Colon (tissue), 2 donors: ENCODE measurements at regions not wholly inside any gene's neighbourhood (a gene's known extent, or its start where the extent isn't known, plus 50 kb on each side); places are given as distances from the start of the nearest gene placed in this dataset.

Experiments
- FAIRE-seq: peaks from 2 replicates; lab custom pipeline; 2012; peaks lifted over from hg19 to GRCh38; lab: Jason Lieb, UNC
- donor health status: control.
- donor health status: control.

DNA sequence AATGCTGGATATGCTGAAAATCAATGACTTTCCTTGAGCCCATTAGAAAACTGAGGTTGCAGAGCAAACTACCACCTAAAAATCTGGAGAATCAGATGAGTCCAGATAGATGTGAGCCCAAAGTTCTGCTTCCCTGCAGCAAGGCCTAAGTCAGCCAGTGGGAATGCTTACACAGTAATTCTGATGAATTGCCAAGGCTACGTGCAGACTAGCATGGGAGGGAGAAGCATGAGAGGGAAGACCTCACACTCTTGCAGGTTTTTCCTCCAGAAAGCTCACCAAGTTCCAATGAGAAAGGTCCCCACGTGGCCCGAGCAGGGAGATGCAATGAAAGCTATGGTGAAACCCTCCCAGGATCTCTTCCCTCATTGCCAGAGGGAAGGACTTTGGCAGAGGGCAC is 104.8 kb upstream of the SIRPA start:
- FAIRE-seq = no peak

DNA sequence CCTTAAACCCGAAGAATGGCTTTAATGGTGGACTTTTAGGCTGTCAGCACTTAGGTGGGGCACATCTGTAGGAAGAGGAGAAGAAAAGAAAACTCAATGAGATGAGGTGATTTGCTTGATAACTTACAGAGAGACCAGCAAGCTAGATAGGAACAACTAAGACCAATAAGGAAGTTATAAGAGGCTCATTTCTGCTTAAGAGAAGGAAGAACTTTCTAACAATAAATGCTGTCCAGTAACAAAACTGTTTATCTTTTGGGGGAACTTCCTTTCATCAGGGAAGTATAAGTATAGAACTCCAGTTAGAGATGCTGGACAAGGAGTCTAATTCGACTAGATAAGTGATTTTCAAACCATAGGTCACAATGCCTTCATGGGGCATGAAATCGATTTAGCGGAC is 107.2 kb upstream of the SIRPA start:
- no peak for FAIRE-seq

DNA sequence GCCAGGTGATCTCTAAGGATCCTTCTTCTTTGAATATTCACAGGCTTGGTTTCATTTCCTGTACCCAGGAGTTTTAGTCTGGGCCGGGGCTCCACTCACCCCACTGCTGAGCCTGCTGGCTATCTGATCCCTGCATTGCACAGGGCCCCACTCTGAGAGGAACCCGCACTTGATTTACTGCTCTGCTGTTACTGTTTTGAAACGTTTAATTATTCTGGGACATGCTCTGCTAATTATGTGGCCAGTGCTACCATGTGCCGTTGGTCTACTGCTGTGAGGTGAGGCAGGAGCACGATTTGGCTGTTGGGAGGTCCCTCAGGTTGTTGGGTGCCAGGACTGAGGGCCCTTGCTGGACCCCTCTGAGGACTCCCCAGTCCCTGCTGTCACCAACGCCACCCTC is 108.7 kb upstream of the SIRPA start:
- no peak for FAIRE-seq

DNA sequence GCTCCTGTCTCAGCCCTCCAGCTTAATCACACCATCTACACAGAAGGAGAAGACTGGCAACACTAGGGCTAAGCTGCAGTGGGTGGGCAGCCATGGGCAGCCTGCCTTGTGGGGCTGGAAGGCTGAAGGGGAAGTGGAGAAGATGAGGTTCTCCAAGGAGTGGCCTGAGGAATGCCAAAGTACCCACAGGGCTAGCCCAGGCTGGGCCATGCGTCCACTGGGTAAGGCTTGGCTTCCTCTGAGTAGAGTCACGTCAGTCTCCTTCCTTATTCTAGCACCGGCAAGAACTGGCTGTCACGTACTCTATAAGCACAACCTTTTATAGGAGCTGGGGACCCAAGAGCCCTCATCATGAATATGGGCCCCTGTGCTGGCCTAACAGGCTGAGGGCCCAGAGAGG is 110.6 kb upstream of the SIRPA start:
- no peak for FAIRE-seq

DNA sequence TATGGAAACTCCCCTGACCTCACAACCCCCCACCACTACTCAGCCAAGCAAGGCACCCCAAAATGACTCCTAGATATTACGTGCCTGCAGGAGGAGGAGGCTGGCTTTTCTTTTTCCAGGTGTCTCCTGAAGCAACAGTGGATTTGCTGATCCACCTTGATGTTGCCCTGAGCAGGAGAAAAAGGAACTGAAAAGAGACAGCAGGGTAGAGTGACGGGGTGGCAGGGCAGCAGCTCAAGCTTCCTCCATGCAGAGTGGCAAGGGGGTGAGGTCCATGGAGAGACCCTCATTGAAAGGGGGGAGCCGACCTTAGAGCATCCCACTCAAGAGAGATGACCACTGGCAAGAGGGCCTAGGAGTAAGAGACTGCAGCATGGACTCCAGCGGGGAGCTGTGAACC is 112.0 kb upstream of the SIRPA start:
- FAIRE-seq = no peak

DNA sequence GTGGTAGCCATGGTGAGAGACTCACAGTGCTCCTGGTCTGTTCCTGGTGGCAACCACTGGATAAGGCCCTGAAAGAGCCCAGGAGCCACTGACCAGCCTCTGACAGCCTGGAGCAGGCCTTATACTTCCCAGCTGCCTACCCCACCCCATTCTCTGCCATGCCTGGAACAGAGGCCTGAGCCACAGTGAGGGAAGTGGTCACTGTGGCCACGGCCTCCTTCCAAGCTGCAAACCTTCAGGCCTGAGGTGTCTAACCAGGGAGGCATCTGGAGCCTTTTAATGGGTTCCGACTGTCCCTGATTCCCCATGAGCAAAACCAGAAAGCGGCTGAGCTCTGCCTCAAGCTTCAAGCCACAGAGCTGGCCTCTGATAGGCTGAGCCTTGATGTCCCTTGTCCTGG is 113.0 kb upstream of the SIRPA start:
- no peak for FAIRE-seq

DNA sequence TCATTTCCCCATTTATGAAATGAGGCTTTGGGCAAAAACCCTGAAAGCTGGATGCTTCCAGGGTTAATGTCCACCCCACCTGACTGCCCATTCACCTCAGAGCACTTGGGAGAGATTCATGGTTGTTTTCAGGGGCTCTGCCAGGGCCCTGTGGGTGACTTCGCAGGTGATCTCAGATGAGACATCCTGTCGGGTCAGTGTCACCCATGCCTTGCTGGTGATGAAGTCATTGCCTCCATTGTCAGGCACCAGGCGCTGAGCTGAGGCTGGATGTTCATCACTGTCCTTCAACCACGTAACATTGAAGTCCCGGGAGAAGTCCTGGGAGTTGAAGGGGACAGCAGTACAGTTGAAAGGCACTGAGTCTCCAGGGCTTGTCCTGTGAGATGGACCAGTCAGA is 115.6 kb upstream of the SIRPA start:
- no peak for FAIRE-seq

DNA sequence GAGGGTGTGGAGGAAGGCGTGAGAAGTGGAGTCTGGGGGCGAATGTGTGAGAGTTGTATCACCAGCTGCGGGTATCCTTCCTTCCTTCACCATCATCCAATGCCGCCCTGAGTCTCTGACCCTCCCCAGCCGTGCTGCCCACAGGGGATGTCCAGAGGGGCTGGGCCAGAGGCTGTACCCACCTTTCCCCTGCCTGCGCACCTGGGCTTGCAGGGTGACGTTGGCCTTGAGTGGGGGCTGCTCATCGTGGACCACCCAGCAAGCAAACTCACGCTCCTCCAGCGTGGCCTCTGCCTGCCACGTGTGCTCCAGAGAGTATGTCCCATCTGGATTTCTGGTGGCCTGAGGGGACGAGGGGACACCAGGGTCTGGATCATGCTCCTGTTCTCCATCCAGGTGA is 116.9 kb upstream of the SIRPA start:
- FAIRE-seq = no peak

DNA sequence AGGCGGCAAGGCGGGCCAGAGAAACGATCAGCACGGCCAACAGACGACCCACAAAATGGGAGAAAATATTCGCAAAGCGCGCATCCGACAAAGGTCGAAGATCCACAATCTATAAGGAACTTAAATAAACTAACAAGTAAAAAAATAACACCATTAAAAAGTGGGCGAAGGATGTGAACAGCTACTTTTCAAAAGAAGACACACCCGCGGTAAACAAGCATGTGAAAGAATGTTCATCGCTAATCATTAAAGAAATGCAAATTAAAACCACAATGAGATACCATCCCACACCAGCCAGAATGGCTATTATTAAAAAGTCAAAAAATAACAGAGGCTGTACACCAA is 117.8 kb upstream of the SIRPA start:
- no peak for FAIRE-seq

DNA sequence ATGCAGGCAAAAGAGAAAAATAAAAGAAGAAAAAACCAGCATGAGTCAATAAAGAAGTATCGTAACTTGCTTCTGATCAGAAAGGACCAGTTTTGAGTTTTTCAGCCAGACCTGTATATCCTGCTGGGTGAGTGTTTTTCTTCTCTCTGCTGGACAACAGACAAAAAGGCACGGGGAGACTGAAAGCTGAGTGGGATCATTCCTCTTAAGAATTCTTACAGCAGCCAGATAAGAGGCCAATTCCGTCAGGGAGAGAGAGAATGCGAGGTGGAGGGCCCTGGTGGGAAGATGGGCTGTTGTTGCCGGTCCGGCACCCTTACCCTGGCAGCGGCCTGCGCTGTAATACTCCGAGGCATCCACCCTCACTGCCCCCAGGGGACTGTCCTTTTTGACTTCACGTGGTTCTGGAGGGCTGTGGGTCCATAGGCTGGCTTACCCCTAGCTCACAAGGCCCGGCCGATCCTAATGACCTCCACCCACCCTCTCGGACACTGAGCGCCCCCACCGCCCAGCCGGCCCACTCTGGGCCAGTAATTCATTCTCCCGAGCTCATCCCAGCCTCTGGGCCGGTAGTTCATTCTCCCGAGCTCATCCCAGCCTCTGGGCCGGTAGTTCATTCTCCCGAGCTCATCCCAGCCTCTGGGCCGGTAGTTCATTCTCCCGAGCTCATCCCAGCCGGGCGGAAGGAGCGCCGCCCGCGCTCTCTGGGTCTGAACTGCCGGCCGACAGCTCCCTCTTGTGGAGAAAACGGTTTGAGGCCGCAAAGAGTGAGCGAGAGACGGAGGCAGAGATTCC is 118.3 kb upstream of the SIRPA start:
- peak; percentile 70 for FAIRE-seq

DNA sequence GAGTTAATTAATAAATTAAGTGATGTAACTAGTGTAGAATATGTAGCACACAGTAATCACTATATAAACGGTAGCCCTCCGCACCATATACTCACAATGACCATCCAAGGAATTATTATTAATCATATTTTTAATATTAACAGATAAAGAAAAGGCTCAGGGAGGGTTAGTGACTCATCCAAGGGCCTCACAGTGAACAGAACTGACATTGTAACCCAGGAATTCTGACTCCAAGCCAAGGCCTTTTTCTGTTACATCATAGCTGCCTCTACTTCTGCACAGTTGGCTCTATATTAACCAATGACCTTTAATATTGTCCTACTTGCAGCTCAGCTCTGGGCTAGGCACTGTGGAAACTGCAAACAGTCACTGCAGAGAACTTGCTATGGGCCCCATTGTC is 117.5 kb upstream of the SIRPG start:
- no peak for FAIRE-seq

DNA sequence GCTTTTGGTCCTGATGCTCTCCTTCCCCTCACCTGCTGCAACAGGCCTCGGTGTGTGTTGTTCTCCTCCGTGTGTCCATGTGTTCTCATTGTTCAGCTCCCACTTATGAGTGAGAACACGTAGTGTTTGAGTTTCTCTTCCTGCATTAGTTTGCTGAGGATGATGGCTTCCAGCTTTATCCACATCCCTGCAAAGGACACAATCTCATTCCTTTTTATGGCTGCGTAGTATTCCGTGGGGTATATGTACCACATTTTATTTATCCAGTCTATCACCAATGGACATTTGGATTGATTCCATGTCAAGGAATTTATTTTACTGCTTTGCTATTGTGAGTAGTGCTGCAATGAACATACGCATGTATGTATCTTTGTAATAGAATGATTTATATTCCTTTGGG is 116.9 kb upstream of the SIRPG start:
- no peak for FAIRE-seq

DNA sequence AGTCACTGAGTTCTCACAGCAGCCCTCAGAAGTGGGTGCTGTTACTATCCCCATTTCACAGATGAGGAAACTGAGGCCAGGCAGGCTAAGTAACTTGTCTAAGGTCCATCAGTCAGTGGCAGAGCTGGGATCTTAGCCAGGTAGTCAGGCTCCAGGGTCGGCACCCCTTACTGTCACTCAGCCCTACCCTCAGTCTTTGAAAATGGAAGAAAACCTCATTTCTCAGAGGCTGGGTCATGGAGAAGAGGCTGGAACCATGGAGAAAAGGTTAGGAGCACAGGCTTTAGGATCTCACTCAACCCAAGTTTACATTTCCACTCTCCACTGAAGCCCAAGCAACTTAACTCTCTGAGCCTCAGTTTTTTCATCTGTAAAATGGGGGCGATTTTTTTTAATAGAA is 116.2 kb upstream of the SIRPG start:
- FAIRE-seq = no peak

DNA sequence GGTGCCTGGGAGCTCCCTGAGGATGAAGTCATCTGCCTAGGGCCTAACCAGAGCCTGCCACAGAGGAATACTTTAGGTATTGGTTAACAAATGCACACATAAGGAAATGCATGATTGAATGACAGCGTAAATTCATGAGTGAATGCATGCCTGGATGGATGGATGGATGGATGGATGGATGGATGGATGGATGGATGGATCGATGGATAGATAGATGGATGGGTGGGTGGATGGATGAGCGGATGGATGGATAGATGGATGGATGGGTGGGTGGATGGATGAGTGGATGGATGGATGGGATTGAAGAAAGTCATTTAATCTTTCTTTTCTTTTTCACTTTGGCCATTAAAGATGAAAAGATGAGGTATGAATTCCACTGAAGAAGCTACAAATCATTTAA is 111.9 kb upstream of the SIRPG start:
- no peak for FAIRE-seq

DNA sequence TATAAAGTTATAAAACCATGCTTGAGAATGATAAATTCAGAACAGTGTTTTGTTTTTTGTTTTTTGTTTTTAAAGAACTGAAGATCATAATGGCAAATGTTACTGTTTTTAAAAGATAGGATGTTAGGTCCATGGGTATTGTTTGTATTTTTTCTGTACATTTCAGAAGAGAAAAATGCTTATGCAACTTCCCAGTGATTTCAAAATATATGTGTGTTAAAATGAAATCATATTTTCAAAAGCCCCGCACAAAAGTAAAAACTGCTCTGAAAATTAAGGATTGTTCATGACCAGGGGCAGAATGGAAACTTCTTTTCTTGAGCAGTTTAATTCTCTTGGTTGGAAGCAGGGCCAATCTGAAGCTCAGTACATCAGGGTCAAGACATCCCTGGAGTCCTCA is 109.2 kb upstream of the SIRPG start:
- FAIRE-seq = no peak

DNA sequence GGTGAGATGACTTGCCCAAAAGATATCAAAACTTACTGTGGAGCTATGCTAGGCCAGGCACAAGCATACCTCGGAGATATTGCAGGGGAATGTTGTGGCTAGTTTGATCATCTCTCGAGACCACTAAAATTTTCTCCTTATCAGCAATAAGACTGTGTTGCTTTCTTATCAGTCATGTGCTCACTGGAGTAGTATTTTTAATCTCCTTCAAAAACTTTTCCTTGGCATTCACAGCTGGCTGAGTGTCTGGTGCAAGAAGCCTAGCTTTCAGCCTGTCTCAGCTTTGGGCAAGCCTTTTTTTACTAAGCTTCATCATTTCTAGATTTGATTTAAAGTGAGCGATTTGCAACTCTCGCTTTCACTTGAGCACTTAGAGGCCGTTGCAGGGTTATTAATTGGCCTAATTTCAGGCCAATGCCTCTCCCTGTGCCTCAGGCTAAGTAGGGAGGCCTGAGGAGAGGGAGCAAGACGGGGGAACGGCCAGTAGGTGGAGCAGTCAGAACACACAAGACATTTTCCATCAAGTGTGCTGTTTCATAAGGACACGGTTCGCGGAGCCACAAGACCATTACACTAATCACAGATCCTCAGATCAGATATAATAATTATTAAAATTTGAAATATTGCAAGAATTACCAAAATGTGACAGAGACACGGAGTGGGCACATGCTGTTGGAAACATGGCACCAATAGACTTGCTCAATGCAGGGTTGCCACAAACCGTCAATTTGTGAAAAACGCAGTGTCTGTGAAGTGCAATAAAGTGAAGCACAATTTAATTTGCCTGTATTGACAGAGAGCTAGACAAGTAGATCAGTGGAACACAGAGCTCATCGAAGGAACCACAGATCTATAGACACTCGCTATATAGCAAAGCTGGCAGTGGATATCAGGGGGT is 106.8 kb upstream of the SIRPG start:
- FAIRE-seq = no peak

DNA sequence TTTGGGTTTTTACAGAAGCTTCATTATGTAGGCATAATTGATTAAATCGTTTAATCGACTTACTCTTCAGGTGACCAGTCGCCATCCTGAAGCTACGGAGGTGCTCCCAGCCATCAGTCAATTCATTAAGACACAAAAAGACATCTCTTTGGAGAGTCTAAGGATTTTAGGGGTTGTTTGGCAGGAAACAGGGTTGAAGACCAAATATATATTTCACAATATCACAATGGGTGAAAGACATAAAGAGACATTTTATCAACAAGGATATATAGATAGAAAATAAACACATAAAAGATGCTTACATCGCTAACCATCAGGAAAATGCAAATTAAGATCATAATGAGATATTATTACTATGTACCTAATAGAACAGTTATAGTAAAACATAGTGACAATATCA is 104.0 kb upstream of the SIRPG start:
- no peak for FAIRE-seq

DNA sequence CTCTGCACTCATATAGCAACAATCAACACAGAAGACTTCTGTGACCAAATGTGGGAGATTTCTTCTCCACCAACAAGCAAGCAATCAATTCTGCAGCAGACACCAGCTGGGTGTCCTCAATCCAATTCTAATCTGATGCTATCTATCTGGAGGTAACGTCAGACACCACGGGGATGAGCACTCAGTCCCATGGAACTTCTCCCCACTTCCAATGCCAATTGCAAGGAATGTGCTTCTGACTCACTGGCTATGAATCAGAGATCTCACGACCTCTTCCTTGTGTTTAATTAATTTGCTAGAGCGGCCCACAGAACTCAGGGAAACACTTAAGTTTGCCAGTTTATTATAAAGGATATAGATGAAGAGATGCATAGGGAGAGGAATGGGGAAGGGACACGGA is 103.5 kb upstream of the SIRPG start:
- FAIRE-seq = no peak

DNA sequence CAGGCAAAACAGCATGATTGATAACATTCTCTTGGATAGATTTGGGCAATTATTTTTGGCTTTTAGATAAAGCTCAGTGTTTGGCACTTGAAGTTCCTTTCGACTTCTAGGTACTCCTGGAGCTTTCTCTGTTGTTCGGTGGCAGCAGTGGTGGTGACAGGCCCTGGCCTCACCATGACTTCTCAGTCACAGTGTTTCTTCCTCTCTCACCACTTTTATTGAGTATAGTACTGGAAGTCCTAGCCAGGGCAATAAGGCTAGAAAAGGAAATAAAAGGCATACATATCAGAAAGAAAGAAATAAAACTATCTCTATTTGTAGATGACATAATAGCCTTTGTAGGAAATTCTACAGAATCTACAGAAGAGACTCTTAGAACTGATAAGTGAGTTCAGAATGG is 101.2 kb upstream of the SIRPG start:
- no peak for FAIRE-seq

DNA sequence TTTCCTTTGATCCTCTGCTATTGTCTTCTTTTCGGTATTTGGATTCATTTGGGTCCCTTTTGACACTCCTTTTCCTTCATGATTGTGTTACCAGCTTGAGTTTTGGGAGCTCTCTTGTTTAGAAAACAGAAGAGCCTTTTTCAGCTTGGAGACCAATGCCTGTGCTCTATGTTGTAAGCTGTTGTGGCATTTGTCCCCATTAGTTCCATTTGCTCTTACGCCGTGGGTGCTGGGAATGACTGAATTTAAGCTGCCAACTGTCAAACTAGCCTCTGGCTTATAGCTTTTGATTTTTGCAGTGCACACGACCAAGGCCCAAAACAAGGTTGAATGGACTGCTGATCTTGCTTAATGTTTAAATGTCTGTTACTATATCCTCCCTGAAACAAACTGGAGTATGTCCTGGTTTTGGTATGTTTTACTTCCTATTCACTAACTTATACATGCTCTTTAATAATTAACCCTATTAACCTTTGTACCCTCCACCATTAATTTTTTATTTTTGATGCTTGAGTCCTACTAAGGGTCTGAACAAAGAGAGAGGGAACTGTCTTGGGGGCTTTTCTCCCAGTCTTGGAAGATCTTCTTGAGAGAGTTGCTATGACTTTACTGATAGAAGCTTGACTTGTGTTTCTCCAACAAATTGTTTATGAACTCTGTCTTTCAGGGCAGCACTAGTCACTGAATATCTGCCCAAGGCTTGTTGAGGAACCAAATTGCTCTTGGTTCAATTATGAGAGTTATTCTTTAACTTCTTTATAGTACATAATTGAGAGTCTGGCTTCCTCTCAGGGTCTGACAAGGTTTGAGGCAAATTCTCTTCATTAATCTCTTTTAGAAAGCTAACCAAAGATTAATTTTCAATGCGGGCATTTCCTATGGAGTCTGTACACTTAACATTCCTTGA is 100.3 kb upstream of the SIRPG start:
- FAIRE-seq = no peak

DNA sequence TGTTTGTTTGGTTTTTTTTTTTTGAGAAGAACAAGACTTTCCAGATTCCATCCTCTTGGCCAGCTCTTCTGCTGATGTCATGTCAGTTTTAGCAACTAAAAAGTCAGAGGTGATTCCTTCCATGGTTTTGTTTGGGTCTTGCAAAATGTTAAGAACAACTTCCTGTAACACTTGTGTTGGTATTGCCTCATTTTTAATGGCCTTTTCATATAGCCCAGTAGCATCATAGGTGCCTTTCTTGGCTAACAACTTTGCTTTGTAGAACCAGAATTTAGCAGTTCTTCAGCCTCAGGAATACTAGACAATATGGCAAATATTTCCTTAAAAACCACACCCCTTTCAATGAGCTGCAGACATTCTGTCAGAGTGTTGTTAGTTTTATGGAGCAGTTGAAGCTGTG is 99.5 kb upstream of the SIRPG start:
- no peak for FAIRE-seq

DNA sequence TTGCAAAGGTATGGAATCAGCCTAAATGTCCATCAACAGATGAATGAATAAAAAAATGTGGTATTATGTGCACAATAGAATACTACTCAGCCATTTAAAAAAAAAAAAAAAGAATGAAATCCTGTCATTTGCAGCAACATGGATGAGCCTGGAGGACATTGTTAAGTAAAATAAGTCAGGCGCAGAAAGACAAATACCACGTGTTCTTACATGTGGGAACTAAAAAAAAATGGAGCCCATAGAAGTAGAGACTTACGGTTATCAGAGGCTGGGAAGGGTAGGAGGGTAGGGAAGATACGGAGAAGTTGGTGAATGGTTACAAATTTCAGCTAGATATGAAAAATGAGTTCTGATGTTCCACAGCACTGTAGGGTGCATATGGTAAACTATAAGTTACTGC is 97.2 kb upstream of the SIRPG start:
- no peak for FAIRE-seq

DNA sequence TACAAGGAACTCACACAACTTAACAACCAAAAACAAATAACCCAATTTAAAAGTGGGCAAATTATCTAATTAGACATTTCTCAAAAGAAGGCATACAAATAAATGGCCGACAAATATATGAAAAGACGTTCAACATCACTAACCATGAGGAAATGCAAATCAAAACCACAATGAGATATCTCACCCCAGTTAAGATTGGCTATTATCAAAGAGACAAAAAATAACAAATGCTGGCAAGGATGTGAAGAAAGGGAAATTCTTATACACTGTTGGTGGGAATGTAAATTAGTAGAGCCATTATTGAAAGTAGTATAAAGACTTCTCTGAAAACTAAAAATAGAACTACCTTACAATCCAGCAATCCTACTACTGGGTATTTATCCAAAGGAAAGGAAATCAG is 96.7 kb upstream of the SIRPG start:
- no peak for FAIRE-seq
